GM12892 (cell line): ENCODE measurements at regions not wholly inside any gene's neighbourhood (a gene's known extent, or its start where the extent isn't known, plus 50 kb on each side); places are given as distances from the start of the nearest gene placed in this dataset.

Experiments
- POLR2A ChIP-seq: IDR thresholded peaks from 2 replicates; pipeline ENCODE4 v1.6.1; 2011; ENCODE audit warnings: low read depth, low read length, control low read depth
- POLR2AphosphoS5 ChIP-seq: IDR thresholded peaks from 2 replicates; pipeline ENCODE4 v1.6.1; 2011; ENCODE audit warnings: low read depth, low read length, control low read depth

DNA sequence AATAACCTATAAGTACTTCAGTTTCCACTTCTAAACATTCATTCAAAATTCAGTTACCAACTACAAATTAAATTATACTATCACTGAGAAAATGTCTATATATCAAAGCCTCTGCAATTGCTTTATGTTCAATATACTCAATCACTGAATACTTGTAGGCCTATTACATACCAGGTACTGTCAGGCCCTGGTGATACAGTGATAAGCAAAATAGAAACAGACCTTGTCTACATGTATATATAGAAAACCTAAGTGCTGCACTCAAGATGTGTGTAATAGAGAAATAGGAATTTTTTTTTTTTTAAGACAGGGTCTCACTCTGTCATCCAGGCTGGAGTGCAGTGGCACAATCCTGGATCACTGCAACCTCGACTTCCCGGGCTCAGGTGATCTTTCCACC, 53.7 kb upstream of the PHF14 start:
- TF ChIP-seq POLR2A (no peak), POLR2AphosphoS5 (no peak)
